HL-60 (cell line): ENCODE measurements at regions not wholly inside any gene's neighbourhood (a gene's known extent, or its start where the extent isn't known, plus 50 kb on each side); places are given as distances from the start of the nearest gene placed in this dataset.

Experiments
- CTCF ChIP-seq: IDR thresholded peaks from one replicate; pipeline ENCODE4 v1.5.1; 2011; ENCODE audit warnings: low read length, control low read depth, inconsistent platforms; ENCODE audit not compliant: insufficient read depth
- POLR2AphosphoS5 ChIP-seq: IDR thresholded peaks from 2 replicates; pipeline ENCODE4 v1.6.1; 2012; ENCODE audit warnings: low read depth
- SPI1 ChIP-seq: IDR thresholded peaks from 2 replicates; pipeline ENCODE4 v1.6.1; 2012; ENCODE audit warnings: low read depth, mild to moderate bottlenecking, borderline replicate concordance

GRCh38 chr20:17142666-17143065, 84.2 kb upstream of the PCSK2 start:
- TF ChIP-seq SPI1 (no peak), CTCF (no peak), POLR2AphosphoS5 (no peak)
